HG03175 (cell line): ENCODE measurements at regions not wholly inside any gene's neighbourhood (a gene's known extent, or its start where the extent isn't known, plus 50 kb on each side); places are given as distances from the start of the nearest gene placed in this dataset.
"Not testable (repeated sequence)": the region's sequence is repeated elsewhere in the genome, so short reads cannot be mapped to it uniquely, and the experiment has no call there.

Experiments
- ATAC-seq: cut with Tn5 transposase; IDR thresholded peaks from one replicate; pipeline ENCODE4 v1.9.1; 2021; ENCODE audit warnings: mild to moderate bottlenecking, moderate library complexity; ENCODE audit not compliant: unreplicated experiment

DNA sequence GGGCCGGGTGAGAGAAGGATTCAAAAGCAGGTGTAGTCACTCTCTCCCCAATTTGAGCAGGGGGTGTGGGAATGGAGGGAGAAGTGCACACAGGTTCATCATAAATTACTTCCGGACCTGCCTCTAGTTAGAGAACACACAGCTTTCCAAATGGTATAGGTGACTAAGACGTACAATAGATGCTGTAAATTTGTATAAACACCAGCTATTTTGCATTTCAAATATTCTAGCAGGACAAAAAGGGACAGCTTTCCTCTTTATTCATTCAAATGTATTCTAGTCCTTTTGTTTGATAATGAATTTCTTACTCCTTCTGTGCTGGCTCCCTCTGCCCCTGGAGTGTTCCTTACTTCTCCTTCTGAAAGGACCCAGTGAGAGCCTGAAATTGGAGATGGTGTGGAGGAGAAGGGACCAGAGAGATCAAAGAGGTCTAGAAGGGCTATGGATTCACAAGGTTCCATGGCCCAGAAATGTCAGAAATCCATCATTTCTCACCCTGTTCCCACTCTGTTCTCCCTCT is 53.2 kb upstream of the SH3BP4 start:
- no peak for ATAC-seq

DNA sequence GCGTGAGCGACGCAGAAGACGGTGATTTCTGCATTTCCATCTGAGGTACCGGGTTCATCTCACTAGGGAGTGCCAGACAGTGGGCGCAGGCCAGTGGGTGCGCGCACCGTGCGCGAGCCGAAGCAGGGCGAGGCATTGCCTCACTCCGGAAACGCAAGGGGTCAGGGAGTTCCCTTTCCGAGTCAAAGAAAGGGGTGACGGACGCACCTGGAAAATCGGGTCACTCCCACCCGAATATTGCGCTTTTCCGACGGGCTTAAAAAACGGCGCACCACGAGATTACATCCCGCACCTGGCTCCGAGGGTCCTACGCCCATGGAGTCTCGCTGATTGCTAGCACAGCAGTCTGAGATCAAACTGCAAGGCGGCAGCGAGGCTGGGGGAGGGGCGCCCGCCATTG is 63.4 kb upstream of the SH3BP4 start:
- not testable (repeated sequence) for ATAC-seq

DNA sequence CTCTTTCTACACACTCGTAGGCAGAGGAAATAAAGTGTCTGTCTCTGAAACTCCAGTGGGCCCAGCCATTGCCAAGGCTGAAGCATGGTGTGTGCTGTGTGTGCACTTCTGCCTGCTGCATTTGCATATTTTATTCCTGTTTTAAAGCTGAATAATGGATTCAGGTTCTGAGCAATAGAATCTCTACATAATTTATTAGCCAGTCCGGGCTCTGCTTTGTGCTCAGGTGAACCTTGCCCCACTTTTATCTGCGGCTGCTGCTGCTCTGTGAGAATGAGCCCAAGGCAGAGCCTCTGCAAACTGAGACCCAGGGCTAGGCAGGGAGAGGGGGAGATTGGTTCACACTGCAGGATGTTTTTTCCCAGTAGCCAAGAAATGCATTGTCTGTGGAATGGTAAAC is 64.6 kb upstream of the SH3BP4 start:
- ATAC-seq: no peak

DNA sequence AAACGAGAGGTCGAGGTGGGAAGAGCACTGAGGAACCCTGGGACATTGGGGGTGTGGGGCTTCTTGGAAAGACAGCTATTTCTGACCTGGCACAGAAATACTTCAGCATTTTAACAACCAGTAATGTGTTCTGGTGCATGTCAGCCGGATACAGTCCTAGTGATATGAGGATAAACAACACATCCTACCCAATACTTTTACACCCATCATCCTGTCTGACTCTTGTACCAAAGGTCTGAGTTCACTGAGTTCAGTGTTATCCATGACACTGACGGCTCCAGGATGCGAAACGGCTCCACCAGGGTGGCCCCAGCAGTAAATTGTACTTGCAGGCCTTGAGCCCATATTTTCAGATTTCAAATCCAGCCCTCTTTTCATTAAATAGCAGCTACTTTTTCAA is 65.9 kb upstream of the SH3BP4 start:
- ATAC-seq: no peak

DNA sequence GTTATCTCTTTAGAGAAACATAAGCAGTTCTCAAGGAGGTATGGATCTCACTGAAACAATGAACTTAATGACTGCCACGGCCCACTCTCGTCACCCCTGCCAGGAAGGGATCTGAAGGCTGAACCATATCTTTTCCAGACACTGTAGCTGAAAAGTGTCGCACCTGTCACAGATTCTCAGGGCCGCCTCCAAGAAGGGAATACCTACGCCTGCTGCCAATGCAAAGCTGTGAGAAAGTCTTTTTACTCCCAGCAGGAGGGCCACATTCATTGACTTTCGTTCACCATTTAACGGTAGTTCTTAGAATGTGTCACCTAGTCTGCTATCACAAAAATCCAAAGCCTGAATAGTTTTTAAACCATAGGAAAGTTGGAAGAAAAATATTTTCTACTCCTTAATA is 66.7 kb upstream of the SH3BP4 start:
- ATAC-seq: no peak

DNA sequence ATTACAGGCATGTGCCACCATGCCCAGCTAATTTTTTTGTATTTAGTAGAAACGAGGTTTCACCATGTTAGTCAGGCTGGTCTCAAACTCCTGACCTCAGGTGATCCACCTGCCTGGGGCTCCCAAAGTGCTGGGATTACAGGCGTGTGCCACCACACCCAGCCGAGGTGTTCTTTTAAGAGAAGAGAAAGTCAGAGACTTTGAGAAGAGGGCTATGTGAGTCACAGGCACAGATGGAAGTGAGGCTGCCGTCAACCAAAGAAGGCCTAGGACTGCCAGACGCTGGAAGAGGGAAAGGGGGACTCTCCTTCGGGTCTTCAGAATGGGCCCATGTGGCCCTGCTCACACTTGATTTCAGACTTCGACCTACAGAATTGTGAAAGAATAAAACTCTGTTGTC is 67.2 kb upstream of the SH3BP4 start:
- ATAC-seq: no peak

DNA sequence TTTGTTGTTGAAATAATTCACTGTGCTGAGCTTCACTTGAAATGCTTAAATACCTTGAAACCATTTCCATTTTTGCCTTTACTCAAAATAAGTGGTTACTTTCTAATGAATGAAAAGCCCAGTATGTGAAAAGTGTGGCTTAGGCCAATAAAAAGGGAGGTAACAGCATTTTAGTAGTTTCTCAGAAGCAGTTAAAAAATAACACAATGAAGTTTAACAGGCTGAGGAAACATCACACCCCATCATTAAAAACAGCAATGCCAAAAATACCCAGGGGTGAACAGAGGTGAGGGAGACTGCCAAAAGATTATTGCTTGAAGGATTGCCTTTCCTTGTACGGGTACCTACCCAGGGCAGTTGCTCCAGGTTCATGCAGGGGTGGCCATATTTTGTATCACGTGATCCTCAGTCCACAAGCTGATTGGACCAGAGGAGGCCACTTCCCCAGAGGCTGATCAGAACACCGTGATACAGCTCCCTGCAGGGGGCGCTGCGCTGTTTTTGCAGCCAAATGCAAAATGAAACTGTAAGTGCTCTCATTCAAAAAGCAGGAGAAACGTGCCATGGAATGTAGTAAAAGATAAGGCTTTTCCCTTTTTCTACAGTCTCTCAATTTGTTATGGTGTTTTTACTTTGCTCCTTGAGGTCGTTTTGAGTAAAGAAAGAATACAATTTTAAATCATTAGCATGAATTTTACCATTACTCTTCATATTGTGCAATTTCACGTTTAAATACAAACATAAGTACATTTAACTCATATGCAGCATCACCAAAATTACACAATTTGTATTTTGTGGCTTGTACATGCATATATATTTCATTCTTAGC is 70.2 kb upstream of the SH3BP4 start:
- no peak for ATAC-seq

DNA sequence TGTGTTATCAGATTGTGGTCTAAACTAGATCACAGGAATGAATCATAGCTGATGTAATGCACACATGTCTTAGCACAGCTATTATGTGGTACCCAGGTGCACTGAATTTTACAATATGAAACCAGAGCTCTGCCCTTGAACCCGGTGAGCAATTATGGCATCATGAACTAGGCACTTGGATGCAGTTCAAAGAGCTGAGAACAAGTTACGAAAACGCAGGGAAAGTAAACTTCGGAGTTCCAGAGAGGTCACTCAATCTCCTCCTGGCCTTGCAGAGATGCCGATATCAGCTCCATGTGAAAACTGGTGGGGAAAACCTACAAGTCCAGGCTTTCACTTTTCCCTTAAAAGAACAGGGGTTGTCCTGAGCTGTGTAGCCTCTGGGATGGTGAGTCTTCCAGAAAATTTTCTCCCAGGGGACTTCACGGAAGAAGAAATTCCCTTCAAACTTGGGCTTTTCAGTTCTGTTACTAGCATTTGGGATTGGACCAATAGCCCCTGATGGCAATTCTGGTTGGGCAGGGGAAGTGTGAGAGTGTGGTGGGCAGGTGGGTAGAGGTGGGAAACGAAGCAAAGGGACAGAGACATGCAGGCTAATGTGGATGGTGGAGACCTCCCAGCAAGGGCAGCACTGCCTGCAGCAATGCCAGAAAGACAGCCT is 71.1 kb upstream of the SH3BP4 start:
- ATAC-seq: no peak

DNA sequence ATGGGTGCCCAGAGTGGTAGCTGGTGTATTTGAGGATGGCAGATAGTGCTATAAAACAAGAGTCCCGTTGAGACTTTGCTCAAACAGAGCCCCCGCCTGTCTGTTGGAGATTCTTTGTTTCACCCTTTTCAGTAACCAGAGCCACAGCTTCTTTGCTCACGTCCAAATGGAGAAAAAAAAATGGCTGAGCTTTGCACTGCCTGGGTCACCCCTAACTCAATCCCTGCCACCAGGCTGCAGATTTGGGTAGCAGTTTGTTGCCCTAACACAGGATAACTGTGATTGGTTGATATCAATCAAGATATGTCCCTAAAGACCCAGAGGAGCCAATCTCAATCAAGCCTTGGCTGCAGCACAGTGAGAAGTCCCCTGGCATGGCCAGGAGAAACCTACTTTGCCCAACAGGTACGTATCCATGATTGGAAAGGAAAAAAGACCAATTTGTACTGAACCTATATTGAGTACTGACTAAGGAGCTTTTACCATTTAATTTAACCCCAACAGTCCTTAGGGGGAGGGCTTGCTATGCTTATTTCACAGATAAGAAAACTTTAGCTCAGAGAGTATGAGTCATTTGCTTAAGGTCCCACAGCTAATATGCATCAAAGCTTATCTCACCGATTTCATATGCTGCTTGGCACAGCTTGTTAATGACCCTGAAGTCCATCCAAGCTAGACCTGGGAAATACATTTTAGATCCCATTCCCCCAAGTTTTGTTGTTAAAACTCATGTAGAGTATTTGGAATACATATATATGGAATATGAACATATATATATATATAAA is 72.0 kb upstream of the SH3BP4 start:
- ATAC-seq: no peak

DNA sequence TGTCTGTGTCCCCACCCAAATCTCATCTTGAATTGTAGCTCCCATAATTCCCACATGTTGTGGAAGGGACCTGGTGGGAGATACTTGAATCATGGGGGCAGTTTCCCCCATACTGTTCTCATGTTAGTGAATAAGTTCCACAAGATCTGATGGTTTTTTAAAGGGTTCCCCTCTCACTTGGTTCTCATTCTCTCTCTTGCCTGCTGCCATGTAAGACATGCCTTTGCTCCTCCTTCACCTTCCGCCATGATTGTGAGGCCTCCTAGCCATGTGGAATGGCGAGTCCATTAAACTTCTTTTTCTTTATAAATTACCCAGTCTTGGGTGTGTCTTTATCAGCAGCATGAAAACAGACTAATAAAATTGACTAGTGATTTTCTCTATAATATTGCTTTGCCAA is 75.2 kb upstream of the SH3BP4 start:
- ATAC-seq: not testable (repeated sequence)

DNA sequence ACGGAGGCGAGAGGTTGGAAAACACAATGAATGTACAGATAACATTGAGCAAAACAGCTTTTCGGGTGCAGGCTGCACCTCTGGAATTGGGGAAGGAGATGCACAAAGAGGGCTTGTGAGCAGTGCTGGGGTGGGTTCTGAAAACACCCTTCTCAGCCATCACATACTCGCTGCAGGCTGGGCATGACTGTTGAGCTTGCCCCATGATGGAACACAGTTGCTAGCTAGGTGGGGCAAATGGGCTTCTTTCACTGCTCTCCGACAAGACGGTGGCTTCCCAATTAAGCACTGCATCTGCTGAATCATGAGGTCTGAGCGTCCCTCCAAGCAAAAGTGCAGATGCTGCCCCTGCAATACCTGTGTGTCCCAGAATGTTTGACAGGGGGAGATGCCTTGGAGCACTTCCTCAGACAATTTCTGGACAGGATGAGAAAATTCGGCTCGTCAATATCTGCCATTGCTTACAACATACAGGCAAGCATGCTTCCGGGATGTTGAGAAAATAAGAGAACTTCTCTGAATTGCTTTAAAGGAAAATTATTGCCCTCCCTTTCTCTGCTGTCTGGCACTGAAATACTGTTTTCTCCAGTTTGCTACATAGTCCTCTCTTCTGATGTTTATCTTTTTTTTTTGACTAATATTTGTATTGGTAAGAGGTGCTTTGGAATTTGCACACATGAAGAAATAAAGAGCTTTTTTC is 77.3 kb upstream of the SH3BP4 start:
- ATAC-seq: no peak

DNA sequence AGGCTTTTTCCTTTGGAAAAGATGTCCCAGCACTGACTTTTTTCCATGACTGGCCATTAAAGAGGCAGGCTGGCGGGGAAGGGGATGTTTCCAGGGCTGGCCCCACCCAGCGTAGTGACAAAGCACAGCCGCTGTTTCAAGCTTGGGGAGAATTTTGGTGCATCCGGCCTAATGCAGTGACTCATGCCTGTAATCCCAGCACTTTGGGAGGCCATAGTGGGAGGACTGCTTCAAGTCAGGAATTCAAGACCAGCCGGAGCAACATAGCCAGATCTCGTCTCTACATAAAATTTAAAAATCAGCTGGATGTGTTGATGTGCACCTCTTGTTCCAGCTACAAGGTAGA is 78.0 kb upstream of the SH3BP4 start:
- no peak for ATAC-seq

DNA sequence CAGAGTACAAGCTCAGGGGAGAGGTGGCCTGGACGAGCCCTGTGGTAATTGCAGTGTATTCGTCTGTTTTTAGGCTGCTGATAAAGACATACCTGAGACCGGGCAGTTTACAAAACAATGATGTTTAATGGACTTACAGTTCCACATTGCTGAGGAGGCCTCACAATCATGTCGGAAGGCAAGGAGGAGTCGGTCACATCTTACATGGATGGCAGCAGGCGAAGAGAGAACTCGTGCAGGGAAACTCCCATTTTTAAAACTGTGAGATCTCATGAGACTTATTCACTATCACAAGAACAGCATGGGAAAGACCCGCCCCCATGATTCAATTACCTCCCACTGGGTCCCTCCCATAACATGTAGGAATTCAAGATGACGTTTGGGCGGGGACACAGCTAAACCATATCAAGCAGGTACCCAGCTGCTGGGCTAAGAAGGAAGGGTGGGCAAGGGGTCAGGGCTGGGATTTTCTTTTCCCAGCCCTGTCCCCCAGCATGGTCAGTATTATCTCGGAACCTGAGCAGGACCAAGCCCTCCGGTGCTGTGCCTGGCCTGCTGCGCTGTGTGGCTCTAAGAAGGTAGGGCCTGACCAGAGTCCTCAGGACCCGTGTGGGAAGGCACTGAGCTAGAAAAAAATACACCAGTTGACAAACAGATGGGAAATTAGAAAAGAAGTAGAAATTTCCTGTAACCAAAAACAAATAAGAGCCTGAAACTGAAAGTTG is 78.6 kb upstream of the SH3BP4 start:
- no peak for ATAC-seq

DNA sequence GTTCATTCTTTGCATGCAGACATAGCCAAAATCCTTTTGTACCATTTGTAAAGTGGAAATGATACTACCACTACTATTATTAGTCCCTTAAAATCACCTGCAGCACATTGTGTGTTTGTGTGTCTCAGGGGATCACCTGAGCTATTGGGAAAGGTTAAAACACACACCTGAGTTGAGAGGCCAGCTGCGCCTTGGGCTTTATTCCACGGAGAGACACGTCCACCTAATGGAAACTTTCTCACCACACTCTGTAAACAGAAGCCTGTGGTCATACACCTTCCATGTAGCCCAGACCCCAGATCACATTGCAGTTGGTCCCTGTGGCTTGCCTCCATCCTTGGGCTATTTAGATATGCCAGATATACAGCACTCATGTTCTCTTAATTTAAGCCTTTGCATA is 81.8 kb upstream of the SH3BP4 start:
- ATAC-seq: no peak

DNA sequence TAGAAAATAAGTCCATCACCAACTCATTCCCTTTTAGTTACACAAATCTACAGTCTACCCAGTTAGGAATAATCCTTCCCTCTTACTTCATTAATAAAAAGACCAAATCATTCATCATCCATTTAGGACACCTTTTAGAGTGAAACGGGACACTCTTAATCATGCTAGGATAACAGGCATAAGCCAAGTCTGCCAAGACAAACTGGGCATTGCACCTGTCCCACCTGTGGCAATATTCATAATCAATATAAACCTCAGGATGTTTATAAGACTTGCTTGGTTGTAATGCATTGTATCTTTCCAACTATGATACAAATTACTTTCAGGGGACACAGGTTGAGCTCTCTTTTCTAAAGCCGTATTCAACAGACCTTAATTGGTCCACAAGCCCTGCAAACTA is 82.7 kb upstream of the SH3BP4 start:
- no peak for ATAC-seq

DNA sequence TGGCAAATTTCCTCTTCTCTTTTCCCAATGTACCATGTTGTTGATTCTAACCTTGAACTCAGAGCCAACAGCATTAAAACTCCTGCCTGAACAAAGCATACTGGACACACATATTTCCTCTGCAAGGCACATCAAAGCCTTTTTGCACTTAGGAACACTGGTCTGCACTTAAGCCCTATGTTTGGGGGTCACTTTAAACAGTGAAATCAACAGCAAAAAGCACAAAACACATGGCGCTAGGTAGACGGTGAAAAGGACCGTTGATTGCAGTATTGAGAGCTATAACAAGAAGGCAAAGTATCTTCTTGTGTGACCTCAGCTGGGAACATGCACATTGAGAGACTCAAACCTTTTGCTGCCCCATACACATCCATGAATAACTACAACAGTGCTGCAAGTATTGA is 83.9 kb upstream of the SH3BP4 start:
- ATAC-seq: no peak

DNA sequence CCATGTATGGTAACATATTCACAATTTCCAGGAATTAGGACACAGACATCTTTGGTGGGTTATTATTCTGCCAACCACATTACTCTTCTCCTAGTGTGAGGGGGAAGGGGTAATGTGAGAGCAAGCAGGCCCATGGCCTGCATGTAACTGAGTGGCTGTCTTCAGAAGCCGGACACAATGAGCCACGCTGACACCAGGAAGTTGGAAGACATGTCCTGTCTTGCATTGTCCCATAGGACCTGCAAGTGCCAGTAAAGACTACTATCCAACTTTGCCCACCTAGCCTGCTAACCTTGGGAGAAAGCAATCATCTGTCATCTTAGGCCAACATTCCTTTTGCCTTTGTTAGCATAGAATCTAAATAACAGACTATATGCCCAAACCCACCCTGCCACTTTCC is 86.2 kb upstream of the SH3BP4 start:
- ATAC-seq: no peak

DNA sequence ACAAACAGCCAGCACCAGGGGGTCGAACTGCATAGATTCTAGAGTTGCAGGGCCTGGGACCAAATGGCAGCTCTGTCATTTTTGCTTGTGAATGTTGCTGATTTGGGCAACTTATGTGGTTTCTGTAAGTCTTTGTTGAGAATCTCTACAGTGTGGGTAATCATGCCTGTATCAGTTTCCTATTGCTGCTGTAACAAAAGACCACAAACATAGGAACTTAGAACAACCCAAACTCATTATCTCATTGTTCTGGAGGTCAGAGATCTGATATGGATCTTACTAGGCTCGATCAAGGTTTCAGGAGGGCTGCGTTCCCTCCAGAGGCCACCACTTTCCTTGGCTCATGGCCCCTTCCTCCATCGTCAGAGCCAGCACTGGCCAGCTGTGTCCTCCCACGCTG is 86.8 kb upstream of the SH3BP4 start:
- no peak for ATAC-seq

DNA sequence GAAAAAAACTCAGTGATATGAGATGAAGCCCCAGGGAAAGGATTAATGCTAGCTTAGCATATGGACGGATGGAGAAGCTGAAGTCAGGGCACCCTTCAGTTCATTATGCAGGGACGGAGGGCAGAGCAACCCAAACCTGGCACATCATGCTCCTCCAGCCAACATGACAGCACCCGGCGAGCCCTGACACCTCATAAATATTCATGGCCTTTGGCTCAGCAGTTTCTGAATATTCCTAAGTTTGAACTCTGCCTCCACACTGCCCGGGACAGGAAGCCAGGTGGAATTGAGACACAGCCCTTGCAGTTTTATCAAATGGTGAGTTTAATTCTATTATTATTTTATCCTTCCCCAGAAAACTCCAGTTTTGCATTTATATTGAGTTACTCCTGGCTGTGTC is 87.3 kb upstream of the SH3BP4 start:
- no peak for ATAC-seq
